NCI-H2029 treated with DMSO at 0.1 percent for 48 hours (cell line): ENCODE measurements at regions not wholly inside any gene's neighbourhood (a gene's known extent, or its start where the extent isn't known, plus 50 kb on each side); places are given as distances from the start of the nearest gene placed in this dataset.

Source experiments
- DNase-seq: peaks from one replicate; lab custom pipeline; 2025; lab: John Stamatoyannopoulos, UW

DNA sequence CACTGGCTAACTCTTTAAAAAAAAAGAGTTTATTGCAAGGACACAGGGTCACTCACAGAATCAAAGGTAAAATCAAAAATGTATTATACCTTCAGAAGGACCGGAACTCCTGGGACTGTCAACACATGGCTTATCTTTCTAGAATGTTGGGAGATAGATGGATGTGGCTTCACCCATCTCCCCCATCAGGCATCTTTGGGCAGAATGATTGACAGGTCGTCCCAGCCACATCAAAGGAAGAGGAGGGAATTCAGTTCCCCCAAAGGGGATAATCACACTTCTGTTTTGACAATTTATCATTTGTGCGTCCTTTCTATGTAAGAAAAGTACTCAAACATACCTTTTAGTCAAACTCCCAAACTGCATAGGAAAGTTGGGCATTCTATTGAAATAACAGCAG, 228.6 kb upstream of the CDH5 start:
- DNase-seq, result no peak

- DNase-seq, result no peak
These were observed 229.7 kb upstream of the CDH5 start for GRCh38 chr16:66136841-66137240.

GRCh38 chr16:66135838-66136237, 230.7 kb upstream of the CDH5 start:
- DNase-seq, result no peak

DNA sequence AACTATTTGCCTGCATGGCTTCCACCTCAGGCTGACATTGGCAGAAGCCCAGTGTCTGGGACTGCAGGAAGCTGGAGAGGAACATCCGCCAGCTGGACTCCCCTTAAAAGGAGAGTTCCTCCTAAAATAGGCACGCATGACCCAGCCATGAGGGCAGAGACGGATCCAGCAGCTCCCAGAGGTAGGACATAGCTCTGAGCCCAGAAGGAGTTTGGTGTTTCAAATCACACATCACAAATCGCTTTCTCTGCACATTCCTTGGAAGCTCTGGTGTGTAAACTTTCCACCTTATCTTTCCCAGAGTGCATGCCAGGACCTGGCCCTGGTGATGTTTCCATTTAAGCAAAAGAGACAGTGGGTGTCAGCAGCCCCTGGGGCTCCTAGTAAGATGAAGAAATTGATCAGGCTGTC, 231.1 kb upstream of the CDH5 start:
- no peak for DNase-seq

DNA sequence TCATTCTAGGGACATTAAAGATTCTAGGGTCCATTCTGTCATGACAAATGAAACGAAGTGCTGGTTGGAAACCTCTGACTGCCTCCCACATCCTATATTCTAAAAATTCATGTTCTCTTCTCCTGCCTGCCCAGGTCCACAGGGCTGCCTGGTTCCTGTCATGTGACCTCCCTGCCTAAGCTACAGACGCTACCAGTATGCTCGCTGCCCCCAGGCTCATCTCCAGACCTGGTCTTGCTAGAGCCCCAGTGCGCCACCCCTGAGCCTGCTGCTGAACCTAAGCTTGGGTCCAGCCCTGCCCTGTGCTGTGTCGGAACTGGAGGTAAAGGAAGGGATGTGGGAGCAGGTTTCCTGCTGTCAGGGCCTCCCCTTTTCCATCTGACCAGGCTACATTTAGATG, 231.6 kb upstream of the CDH5 start:
- DNase-seq, result no peak

GRCh38 chr16:66133643-66134338, 232.7 kb upstream of the CDH5 start:
- DNase-seq, result no peak

- no peak for DNase-seq
These were observed 234.6 kb upstream of the CDH5 start for GRCh38 chr16:66131895-66132294.

GRCh38 chr16:66131156-66131807, 235.2 kb upstream of the CDH5 start:
- no peak for DNase-seq

- DNase-seq, result no peak
These were observed 236.1 kb upstream of the CDH5 start for GRCh38 chr16:66130296-66130905.

DNA sequence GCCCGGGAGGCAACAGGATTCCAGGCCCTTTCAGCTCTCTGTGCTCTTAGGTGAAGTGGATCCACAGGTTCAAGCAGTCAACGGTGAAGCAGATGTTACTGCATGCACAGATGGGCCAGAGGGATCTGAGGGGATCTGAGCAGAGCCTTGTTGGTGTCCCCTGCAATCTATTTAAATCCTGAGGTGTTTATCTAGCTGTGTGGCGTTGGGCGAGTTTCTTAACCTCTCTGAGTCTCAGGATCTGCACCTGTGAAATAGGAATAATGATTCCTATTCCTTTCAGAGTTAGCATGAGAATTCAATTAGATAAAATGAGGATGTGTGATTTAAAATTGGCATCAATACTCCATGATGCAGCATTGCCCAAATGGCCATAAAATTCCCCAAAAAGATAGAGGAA, 237.3 kb upstream of the CDH5 start:
- no peak for DNase-seq

DNA sequence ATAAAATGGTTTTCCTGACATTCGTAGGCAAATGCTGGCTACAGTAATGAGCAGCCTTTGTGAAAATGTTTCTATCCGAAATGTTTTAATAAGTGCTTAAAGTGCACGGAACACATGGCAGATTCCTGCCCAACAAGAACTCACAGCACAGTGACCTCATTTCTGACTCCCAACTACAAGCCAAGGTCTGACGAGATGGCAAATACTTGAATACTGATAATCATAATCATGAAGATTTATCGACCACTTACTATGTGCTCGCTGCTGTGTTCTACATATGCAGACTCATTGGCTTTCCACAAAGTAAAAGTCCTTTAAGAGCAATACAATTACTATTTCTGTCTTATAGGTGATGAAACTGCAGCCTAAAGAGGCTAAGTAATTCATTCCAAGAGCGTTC, 238.1 kb upstream of the CDH5 start:
- no peak for DNase-seq

GRCh38 chr16:66127459-66128370, 238.8 kb upstream of the CDH5 start:
- no peak for DNase-seq

GRCh38 chr16:66121466-66121865, 245.0 kb upstream of the CDH5 start:
- no peak for DNase-seq

GRCh38 chr16:66120656-66121055, 245.8 kb upstream of the CDH5 start:
- DNase-seq, result no peak

DNA sequence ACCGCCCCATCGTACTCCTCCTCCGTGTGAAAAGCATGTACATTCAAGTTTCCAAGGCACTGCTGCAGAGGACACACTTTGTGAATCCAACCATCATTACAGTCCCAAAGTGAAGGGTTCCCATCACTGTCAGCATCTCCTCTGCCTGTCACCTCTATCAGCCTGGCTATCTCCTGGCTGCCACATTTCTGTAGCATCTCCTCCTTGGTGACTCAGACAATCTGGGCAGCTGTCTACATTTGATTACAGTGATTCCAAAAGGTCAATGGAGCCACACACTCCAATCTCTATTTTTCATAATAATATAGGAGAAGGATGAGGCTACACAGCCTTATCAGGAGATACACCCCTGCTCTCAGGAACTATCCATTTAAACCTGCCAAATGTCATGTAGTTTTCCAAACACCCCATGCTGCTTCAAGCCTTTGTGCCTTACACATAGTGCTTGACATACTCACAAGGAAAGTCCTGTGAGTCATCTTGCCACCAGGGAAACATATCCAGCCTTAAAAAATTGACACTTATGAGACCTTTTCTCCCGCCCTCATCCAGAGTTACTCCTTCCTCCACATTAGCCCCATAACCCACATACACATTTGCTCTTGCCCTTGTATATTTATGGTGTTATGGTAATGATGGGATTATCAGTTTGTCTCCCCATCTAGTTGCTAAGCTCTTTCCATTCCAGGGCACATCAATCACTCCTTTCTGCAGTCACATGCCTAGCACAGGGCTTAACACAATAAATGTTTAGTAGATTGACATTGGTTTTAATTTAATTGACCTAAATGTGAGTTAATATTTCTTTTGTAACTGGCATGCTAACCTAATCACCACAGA, 250.1 kb upstream of the CDH5 start:
- no peak for DNase-seq

DNA sequence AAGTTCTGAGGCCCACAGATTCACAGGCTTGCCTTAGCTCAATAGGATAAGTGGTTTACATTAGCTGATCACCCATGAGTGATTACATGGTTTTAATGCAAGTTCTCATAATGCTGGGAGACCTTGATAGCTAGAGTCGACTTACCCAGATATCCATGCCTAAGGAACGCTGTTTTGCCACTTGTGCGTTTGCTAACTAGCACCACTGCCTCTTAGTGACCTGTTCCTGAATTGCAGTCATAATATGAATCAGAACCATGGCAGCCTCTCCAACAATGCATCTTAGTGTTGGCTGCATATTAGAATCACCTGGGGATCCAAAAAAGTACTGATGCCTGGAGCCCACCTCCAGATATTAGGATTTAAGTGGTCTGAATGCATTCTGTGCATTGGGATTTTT, 251.1 kb upstream of the CDH5 start:
- no peak for DNase-seq

- DNase-seq, result no peak
These were observed 253.3 kb upstream of the CDH5 start for GRCh38 chr16:66113223-66113622.

DNA sequence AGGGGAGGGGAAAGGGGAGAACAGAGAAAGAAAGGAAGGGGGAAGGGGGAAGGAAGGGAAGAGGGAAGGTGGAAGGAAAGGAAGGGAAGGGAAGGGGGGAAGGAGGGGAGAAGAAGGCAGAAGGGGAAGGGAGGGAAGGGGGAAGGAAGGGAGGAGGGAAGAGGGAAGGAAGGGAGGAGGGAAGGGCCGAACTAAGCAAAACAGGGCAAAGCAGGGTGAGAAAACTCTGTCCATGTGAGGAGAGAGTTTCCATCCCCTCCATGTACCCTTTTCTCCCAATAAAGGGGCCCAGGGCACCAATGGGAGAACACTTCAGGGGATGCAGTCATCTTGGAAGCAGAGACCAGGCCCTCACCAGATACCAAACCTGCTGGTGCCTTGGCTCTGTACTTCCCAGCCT, 256.8 kb upstream of the CDH5 start:
- DNase-seq, result no peak

GRCh38 chr16:66107661-66108060, 258.8 kb upstream of the CDH5 start:
- no peak for DNase-seq

GRCh38 chr16:66103211-66103610, 263.3 kb upstream of the CDH5 start:
- no peak for DNase-seq

- no peak for DNase-seq
These were observed 267.2 kb upstream of the CDH5 start for GRCh38 chr16:66099306-66099705.

DNA sequence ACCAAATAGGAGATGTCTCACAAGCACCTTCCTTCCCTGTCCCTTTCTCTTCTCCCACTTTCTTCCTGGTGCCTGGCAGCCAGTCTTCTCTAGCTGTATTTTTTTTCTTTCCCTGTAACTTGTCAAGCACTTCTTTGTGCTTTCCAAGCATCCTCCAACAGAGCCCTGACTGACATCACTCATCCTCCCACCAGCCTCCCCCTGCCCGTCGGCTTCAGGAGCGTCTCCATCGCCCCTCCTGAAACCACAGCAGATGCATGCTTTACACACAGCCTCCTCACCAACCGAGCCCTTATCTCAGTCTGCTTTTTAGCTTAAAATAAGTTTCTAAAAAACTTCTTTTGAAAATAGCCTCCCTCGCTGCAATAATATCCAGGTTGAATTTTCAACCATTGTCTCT, 268.7 kb upstream of the CDH5 start:
- no peak for DNase-seq
